Stimulated activated CD4-positive, alpha-beta T cell treated with anti-CD3 and anti-CD28 coated beads, Interleukin-2, amount 100 ng/mL, for 24 hours (primary cell): ENCODE measurements at regions not wholly inside any gene's neighbourhood (a gene's known extent, or its start where the extent isn't known, plus 50 kb on each side); places are given as distances from the start of the nearest gene placed in this dataset.

Experiments used
- DNase-seq, 2 donors: peaks; one replicate each; pipeline ENCODE4 v3.0.0-alpha.2; 2020

DNA sequence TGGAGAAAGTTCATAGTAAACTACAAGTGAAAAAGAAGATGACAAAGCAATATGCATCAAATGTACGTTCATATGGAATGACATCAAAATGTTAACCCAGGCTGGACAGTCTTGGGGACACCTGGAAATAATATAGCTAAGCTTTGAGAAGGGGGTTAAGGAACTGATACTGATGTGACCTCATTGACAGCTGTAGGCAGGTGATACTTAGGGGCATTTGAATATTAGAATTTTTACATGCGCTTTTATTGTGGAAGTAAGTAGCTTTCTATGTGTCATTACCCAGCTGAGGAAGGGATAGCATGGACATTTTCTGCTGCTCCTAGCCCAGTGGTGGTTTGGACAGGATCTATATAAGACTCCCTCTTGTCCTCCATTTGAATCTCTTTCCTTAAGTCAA is 299.7 kb downstream of the CWC27 start:
- no peak for DNase-seq

DNA sequence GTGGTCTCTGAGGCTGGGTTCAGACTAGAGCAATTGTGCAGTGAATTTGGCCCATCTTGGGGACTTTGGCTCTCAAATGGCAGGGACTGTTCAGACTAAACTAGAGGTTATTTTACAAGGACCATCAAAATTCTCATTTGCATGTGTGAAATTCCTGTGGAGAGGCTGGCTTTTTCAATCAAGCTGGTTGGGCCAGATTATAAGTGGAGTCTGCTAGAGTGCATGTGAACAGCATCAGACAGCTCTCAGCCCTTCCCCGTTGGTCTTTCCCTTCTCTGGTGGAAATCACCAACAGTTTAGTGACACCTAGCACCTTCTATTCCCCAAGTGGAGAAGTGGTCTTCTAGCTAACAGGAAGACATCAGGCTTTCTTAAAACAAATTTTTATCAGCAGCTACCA is 301.3 kb downstream of the CWC27 start:
- DNase-seq: no peak

DNA sequence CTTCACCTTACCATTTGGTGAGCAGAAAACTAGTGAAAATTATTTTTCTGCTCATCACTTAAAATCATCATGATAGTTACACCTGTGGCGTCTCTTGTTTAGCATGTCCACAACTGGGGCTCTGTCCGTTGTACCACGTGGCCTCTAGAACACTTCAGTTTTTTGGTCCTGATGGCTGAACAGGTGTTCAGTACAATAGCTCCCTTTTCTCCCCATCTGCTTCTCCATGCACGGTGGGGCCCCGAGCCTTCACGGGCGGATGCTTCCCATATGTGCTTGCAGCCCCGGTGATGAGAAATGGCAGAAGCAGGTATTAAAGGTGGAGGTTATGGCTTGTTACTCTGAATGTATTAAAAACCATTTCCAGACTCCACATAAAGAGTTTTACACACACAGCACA is 304.1 kb downstream of the CWC27 start:
- no peak for DNase-seq

DNA sequence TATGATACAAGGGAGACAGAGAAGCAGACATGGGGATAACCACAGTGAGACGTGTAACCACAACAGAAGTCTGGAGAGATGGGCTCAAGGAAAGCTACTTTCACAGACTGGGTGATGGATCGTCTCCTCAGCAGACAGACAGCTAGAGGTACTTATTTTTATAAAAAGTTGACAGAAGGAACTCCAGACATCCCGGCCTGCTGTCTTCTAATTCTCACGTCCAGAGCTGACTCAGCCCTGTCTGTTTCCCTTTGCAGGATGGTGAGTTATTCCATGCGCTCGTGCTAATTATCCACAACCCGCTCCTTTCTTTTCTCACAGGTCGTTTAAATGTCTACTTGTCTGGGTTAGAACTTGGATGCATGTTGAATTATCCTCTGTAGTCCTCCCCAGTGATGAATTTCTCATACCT is 304.5 kb downstream of the CWC27 start:
- DNase-seq: no peak

DNA sequence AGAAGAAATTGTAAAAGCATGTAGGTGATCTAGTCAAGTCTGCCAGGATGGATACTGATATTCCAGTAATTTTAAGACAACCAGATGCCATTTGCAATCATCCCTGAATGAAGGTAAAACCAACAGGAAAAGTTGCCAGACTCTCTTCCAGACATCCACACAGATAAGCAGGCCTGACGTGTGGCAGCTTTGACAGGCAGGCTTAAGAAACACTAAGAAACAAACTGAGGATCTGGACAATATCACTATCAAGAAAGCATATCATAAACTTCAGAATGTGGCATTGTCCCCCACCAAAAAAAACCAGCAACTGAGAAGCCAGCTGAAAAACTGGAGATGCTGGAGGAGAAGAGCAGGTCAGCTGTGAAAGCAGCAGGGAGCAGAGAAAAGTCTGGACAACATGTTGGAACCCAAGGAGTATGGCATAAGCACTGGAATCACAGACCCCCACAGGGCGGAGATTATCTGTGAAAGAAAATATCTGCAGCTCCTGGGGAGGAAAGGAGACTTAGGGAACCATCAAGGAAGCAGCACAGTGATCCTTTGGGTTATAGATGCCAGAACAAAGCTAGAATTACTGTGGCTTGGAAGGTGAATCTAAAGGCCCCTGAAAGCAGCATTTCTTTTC is 307.0 kb downstream of the CWC27 start:
- no peak for DNase-seq

DNA sequence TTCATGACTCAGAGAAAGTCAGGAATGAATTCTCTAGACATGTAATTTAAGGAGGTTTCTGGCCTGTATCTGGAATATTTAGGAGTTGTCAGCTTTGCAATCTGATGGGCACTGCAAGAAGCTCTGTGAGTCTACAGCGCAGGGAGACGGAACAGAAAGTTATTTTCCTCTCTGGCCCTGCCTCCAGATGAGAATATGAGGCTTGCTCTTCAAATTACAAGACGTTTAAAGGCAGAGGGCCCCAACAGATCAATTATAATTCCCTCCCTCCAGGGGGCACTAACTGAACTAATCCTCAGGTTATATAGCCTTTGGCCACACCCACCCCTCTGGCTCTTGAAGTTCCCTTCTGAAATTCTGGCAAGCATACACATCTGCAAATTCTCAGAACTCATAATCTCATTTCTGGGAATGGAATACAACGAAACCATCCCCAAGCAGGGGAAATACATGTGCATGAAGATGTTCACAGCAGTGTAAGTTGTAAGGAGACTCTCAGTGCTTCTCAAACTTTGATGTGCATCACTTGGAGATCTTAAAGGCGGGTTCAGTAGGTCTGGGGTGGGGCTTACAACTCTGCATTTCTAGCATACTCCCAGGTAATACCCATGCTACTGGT is 307.6 kb downstream of the CWC27 start:
- DNase-seq: peak; percentile 49 to 51

DNA sequence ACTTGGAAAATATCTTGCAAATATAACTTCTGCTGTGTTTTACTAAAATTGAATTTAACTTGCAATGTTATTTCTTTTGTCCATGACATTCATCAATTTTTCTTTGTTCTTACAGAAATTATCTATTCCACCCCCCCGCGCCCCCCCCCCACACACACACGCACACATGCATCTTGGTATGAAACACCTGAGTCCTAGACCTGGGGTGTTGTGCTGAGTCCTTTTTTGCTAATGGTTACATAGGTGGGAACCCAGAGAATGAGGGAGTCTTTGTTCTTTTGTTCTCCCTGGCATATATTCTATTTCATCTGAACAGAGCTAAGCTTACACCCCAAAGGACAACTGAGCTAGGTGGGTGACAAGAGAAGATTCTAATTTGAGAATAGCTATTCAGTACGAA is 308.9 kb downstream of the CWC27 start:
- no peak for DNase-seq

DNA sequence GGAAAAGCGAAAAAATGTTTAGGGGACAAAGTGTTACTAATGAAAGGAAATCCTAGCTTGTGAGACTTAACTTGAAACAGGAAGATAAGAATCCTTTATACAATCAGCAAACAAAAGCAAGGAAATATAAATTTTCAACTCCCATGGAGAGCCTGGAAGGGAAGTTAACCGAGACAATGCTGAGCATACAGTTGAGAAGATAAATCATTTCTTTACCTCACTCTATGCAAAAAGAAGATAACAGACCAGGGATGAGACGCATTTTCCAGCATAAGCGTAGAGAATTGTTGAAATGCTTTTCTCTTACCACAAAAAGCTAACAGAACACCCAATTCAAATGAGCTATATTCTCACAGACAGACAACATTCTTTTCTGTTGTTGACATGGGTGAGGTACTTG is 309.6 kb downstream of the CWC27 start:
- no peak for DNase-seq

DNA sequence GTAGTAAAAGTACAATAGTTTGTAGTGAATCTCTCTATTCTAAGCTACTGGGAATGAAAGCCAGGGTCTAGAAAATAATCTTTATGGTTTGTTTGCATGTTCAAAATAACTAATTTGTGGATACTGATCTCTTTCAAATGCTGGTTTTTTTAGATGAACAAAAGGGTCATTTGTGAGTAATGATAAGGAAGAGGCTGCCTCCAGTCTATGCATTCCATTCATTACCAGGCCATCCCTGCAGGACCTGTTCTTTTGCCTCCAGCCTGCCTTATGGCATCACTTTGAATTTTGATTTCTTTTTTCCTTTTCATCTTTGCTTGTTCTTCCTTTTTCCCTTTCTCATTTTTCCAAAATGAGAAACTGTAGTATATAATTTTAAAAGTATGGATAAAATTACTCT is 312.3 kb downstream of the CWC27 start:
- no peak for DNase-seq

DNA sequence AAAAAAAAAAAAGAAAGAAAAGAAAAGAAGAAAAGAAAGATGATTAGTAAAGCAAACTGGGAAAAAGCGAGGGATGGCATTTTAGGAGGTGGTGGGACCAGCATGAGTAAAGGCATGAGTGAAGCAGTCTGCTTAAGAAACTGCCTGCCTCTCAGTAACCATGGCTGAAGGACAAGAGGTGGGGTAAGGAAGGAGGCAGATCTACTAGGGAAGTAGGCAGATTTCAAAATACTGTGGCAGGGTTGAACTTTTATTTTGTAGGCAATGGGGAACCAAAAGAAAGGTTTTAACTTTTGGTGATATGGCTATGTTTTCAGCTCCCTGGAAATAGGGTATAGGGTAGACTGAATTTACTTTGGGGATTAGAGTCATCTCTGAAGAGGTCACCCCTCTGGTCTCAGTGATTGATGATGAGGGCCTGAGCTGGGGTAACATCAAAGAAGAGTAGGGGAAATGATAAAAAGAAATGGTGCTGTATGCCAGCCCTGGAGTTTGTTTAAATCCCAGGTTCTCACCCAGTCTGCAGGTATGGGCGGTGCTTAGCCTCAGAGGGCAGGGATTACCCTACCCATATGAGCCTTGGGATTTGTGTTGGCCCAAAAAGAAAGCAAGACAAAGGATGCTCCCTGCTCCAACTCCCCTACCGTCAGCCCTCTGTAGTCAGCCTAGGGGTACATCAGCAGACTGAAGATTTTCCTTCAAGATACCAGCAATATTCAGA is 316.2 kb downstream of the CWC27 start:
- DNase-seq: no peak

DNA sequence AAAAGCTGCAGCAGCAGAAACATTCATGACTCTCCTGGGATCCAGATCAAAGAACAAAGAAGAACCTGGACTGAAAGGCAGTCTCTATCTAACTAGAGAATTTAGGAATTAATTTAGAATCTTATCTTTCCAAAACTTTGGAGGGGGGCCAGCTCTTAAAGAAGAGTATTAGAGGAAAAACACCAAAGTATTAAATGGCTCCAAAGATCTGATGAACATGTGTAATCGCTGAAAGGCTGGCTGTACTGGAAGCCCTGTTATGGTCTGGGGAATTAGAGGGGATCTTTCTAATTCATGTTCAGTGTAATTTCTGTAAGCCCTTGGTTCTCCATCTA is 316.8 kb downstream of the CWC27 start:
- DNase-seq: no peak

DNA sequence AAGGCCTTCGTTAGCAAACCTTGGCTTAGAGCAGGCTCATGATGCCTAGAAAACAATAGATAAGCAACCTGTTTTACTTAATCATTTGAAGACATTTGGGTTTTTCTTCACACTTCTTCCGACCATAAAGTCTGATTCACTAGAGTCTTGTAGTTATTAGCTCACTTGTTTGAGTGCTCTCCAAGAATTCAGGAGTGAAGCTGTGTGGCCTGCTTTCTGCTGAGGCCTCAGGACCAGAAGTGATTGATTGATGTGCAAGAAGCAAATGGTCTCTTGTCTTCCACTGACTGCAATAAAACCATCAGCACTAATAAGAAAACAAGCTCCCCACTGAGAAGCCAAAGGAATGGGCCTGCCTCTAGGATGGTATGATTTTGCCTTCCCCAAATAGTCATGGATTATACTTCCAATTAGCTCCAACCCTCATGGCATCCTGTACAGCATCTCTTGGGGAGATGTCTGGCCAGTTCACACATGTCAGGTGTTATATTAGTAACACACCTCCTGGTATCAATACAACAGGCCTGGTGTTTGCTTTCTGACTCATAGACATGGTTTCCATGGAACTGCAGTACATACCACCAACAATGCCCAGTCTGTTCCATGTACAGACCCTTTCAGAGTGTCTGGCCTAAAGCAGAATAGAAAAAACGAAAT is 317.6 kb downstream of the CWC27 start:
- no peak for DNase-seq

DNA sequence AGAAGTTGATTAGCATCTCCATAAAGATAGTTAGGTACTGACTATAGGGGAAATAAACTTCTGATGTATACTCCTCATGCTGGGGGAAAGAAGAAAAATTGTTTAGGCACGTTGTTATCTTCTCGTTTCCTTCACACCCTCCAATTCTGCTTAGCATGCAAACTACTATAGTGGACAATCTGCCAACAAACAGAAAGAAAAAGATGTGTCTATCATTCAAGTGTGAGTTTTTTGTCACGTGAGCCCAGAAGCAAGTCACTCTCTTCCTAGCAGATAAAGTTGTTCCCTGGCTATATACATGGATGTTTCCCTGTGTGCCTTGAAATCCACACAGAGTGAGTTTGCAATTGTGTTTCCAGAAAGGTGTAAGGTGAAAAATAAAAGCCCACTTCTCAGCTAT is 318.4 kb downstream of the CWC27 start:
- no peak for DNase-seq

DNA sequence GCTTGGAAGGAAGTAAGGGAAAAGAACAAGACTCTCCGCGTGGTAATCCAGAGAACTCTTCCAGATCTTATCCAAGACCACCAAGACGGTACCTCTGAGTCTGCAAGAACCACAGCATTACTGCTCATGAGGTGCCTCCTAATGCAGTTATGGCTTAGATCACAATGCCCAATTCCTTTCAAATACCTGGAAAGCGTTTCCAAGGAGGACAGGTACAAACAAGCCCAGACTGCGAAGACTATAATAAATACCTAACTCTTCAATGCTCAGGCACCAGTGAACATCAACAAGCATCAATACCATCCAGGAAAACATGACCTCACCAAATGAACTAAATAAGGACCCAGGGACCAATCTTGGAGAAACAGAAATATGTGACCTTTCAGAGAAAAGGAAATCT is 325.5 kb downstream of the CWC27 start:
- no peak for DNase-seq

DNA sequence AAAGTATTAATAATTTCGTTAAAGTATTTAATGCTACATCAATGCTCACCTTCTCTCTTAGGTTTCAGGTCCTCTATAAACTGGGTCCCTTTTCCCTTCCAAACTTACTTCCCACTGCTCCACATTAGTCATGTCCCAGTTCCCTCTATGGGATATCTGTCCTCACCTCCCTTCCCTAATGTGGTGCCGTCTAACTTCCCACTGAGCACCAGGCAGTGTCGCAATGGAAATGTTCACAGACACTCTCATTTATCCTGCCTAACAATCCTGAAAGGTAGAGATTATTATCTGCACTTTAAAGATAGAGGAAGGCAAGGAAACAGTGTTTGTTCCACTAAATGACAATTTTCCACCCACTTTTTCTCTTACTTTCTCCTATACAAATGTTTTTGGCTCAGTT is 329.7 kb downstream of the CWC27 start:
- DNase-seq: no peak
